ENCODE measurements at regions not wholly inside any gene's neighbourhood (a gene's known extent, or its start where the extent isn't known, plus 50 kb on each side); places are given as distances from the start of the nearest gene placed in this dataset.

DNA sequence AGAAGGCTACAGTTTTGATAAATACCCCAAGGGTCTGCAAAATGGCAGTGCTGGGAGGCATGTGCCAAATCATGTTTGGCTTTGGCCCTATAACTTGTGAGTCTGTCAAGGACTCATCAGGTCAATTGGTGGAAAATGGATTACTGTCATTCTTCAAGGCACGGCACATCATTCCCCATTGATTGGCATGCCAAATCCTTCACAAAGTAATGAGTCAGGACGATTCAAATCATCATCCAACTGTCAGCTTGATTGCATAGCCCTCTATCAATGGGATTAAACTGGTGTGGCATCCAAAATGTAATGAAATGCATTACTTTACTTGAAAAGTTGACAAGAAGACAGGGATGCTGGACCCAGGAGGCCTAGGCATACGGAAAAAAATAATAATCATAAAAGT lies 441.6 kb upstream of the PIK3C3 start:
- TF ChIP-seq, protein P1, sequence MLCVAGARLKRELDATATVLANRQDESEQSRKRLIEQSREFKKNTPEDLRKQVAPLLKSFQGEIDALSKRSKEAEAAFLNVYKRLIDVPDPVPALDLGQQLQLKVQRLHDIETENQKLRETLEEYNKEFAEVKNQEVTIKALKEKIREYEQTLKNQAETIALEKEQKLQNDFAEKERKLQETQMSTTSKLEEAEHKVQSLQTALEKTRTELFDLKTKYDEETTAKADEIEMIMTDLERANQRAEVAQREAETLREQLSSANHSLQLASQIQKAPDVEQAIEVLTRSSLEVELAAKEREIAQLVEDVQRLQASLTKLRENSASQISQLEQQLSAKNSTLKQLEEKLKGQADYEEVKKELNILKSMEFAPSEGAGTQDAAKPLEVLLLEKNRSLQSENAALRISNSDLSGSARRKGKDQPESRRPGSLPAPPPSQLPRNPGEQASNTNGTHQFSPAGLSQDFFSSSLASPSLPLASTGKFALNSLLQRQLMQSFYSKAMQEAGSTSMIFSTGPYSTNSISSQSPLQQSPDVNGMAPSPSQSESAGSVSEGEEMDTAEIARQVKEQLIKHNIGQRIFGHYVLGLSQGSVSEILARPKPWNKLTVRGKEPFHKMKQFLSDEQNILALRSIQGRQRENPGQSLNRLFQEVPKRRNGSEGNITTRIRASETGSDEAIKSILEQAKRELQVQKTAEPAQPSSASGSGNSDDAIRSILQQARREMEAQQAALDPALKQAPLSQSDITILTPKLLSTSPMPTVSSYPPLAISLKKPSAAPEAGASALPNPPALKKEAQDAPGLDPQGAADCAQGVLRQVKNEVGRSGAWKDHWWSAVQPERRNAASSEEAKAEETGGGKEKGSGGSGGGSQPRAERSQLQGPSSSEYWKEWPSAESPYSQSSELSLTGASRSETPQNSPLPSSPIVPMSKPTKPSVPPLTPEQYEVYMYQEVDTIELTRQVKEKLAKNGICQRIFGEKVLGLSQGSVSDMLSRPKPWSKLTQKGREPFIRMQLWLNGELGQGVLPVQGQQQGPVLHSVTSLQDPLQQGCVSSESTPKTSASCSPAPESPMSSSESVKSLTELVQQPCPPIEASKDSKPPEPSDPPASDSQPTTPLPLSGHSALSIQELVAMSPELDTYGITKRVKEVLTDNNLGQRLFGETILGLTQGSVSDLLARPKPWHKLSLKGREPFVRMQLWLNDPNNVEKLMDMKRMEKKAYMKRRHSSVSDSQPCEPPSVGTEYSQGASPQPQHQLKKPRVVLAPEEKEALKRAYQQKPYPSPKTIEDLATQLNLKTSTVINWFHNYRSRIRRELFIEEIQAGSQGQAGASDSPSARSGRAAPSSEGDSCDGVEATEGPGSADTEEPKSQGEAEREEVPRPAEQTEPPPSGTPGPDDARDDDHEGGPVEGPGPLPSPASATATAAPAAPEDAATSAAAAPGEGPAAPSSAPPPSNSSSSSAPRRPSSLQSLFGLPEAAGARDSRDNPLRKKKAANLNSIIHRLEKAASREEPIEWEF (IDR thresholded peaks at IDR 0.05; ENCODE audit: insufficient replicate concordance, low read depth, low read length): no peak
- TF ChIP-seq, protein P2, sequence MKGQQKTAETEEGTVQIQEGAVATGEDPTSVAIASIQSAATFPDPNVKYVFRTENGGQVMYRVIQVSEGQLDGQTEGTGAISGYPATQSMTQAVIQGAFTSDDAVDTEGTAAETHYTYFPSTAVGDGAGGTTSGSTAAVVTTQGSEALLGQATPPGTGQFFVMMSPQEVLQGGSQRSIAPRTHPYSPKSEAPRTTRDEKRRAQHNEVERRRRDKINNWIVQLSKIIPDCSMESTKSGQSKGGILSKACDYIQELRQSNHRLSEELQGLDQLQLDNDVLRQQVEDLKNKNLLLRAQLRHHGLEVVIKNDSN (IDR thresholded peaks at IDR 0.05; ENCODE audit: borderline replicate concordance, extremely low read length, insufficient read depth, low read depth, low read length): no peak
- no peak for TF ChIP-seq FOXK2 (IDR thresholded peaks at IDR 0.05)
- no peak for TF ChIP-seq ETV6 (conservative IDR thresholded peaks at IDR 0.05 in 1 of 2, IDR thresholded peaks at IDR 0.05 in 1 of 2; ENCODE audit: borderline replicate concordance in 1 of 2, low read depth in 1 of 2)
- no peak for TF ChIP-seq POLR2A (IDR thresholded peaks at IDR 0.05; ENCODE audit: low read depth, low read length)

Data from GM12878 (cell line).